HG03064 (cell line): ENCODE measurements at regions not wholly inside any gene's neighbourhood (a gene's known extent, or its start where the extent isn't known, plus 50 kb on each side); places are given as distances from the start of the nearest gene placed in this dataset.
"Not testable (repeated sequence)": the region's sequence is repeated elsewhere in the genome, so short reads cannot be mapped to it uniquely, and the experiment has no call there.

ENCODE experiments used
- ATAC-seq: cut with Tn5 transposase; IDR thresholded peaks from one replicate; pipeline ENCODE4 v1.9.1; 2021; ENCODE audit warnings: low read depth; ENCODE audit not compliant: unreplicated experiment

GRCh38 chr6:166809721-166810120 is 146.6 kb downstream of the RNASET2 start:
- ATAC-seq: no peak

DNA sequence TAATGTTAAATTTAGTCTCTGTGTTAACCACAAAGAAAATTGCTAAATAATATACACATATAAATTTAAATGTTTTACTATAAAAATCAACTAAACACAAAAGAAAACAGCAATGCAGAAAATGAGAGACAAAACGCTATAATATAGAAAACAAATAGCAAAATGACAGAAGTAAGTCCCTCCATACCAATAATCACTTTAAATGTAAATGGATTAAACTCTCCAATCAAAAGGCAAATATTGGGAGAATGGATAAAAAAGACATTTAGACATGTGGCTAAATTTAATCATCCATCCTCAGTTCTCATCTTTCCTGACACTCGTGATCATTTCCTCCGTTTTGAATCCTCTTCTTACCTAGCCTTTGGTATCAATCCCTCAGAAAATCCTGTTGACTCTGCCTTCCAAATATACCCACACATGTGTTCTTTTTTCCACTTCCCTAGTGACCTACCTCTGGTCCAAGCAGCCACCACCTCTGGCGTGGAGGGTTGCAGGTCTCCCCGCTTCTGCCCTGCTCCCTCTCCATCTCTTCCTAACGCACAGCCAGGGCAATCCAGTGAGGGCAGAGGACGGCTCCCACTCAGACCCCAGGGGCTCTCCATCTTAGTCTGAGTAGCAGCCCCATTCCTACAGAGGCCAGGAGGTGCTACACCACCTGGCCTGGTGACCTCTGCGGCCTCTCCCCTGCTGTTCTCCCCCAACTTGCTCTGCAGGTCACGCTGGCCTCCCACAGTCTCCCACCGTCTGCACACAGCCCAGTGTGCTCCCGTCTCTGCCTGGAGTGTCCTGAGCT is 149.2 kb downstream of the RNASET2 start:
- ATAC-seq: no peak

GRCh38 chr6:166806217-166806838 is 150.0 kb downstream of the RNASET2 start:
- no peak for ATAC-seq

- no peak for ATAC-seq
Observed at GRCh38 chr6:166803471-166803870, 152.9 kb downstream of the RNASET2 start.

DNA sequence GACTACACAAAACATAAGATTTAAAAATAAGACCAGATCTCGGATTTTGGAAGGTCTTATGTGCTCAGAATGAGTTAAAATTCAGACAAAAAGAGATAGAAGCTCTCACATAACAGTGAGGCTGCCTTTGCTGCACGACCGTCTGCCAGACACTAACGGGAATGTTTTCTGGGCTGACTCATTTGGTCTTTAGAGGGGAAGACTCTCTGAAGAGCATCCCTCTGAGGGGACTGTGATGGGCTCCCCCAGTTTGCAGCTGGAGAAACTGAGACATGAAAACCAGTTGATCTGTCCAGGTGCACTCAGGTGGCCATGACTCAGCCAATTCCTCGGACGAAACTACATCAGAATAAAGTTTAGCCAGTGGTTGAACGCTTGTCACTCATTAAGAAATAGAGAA is 153.9 kb downstream of the RNASET2 start:
- ATAC-seq: no peak

DNA sequence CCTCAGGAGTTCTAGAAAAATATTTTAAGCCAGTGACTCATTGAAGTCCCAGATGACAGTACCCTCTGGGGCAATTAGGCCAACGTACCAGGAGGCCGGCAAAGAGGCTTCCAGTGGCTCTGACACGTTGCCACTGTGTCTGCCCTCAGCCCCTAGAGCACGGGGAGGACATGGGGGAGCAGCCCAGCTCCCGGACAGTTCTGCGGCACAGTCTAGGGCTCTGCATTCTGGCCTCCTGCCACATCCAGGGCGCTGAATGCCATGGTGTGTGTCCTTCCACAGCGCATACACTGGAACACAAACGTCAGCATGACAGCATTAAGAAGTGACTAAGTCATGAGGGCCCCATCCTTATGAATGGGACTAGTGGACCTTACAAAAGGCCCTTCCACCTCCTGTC is 156.2 kb downstream of the RNASET2 start:
- no peak for ATAC-seq

DNA sequence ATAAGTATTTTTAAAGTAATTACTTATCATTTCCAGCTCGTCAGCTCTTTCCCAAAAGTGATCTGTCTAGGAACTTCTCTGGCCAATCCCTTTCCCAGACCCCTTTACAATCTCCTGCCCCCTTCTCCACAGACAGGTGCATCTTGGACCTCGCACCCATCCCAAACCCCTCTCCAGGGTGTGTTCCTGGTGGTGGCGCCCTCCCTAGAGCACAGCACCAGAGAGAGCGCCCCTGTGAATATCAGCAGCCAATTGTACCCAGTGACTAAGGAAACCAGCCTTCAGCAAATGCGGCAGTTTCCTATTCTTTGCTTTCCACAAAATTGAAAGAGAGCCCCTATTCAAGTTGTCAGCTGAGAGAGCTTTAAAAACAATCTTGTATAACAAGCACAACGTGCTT is 157.7 kb downstream of the RNASET2 start:
- ATAC-seq: no peak

DNA sequence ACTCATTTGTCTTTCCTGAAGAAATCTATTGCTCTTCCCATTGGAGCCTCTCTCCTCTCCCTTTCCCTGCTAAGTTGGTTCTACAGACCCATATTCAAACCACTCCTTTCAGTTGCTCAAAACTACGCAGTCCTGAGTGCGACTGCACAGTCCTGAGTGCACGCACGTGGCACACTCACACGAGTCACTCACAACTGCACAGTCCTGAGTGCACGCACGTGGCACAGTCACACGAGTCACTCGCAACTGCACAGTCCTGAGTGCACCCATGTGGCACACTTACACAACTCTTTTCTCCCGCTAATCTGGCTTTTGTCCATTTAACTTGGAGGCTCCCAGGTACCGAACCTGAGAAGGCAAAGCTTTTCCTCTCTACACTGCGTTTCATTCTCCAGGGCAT is 159.7 kb downstream of the RNASET2 start:
- ATAC-seq: no peak

- no peak for ATAC-seq
Observed at GRCh38 chr6:166795879-166796278, 160.5 kb downstream of the RNASET2 start.

DNA sequence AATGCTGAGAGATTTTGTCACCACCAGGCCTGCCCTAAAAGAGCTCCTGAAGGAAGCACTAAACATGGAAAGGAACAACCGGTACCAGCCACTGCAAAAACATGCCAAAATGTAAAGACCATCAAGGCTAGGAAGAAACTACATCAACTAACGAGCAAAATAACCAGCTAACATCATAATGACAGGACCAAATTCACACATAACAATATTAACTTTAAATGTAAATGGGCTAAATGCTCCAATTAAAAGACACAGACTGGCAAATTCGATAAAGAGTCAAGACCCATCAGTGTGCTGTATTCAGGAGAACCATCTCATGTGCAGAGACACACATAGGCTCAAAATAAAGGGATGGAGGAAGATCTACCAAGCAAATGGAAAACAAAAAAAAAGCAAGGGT is 163.8 kb upstream of the RPS6KA2 start:
- ATAC-seq: not testable (repeated sequence)

- not testable (repeated sequence) for ATAC-seq
Observed at GRCh38 chr6:166788846-166789529, 161.9 kb upstream of the RPS6KA2 start.

DNA sequence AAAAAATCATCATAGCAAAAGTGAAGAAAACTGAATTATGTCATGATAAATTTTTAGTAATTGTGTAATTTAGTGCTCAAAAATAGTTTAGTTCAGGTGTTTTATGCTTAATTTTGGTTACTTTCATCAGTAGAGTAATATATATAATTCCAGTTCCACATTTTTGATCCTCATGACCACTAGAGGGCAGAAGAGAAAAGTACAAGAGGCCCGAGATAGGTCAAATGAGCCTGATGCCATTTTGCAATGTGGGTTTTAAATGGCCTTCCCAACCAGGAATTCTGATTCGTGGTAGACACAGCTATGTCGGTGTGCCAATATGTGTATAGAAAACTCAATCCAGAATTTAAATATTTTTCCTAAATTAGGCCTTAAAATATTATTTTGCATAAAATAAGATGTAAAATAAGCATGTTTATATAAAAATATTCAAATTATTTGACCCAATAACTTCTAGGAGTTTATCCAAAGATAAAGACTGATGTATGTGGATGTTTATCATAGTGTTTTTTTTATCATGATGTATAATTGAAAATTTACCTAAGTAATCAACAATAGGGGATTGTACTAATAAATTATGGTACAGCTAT is 159.7 kb upstream of the RPS6KA2 start:
- ATAC-seq: no peak

- ATAC-seq: no peak
Observed at GRCh38 chr6:166785131-166785530, 158.1 kb upstream of the RPS6KA2 start.

DNA sequence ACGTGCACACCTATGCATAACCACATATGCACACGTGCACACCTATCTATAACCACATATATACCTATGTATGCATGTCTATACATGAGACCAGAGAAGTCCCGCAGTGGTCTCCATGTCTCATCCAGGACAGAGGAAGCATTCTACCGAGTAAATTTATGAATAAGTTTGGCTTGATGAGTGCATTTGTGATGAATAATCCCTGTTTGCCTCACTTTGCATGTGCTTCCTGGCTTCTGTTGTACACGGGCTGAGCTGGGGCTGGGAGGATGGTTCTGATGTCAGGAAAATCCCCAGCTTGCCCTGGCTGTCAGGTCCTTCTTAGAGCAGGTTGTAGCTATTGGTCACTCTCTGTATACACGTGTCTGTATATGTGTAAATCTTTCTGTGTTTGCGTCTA is 157.6 kb upstream of the RPS6KA2 start:
- ATAC-seq: no peak

- ATAC-seq: no peak
Observed at GRCh38 chr6:166782520-166782919, 155.5 kb upstream of the RPS6KA2 start.

DNA sequence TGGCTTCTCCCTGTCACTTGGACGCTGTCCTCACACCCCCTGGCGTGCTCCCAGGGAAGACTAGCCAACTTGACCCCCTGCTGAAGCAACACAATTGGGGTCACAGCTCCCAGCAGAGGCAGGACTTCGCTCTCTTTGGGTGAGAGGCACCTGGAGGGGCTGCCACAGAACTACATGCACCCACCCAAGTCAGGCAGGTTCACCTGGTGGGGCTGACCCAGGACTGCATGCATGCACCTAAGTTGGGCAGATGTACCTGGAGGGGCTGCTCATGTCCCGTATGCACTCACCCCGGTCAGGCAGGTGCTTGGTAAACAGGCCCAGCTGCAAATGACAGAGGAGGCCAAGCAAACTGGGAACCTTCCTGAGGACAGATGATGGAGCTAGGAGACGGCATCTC is 154.3 kb upstream of the RPS6KA2 start:
- ATAC-seq: no peak

DNA sequence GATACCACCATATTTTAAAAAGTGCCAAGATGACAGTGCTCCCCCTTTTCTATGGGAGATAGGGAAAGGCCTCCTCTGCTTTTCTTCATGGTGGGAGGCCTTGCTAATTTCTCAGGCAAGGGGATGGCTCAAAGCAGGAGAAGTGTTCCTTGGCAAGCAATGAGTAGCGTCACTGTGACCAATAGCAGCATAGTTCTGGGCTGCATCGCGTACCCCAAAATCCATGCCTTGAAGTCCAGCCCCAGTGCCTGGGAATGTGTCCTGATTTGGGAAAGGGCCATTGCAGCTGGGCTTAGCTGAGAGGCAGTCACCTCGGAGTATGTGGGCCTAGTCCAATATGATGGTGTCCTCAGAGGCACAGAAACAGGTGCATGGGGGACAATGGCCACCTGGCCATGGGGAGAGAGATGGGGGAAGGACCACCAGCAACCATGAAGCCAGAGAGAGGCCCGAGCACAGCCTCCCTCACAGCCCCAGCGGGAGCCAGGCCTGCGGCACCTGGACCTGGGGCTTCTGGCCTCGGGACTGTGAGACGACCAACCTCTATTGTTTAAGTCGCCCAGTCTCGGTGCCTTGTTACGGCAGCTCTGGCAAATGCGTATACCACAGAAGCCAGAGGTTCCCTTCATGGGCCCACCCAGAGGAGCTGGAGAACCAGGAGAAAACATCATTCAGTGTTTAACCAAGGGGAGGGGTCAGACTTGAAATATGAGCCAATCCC is 153.1 kb upstream of the RPS6KA2 start:
- ATAC-seq: no peak

DNA sequence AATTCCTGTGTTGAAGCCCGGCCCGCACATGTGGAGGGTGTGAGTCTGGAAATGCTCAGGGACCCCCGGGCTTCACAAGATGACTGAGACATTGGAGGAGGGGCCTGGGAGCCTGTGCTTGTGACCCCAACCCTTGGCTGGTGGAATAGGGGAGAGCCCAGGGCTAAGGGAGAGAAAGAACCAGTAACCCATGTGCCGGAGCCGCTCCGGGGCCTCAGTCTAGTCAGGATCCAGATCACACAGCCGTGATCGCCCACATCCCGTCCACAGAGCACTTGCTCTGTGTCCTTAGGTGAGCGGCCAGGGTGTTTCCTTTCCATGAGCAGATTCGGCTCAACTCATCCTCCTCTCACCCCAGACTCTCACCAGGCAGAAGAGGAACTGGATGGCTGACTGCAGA is 152.3 kb upstream of the RPS6KA2 start:
- ATAC-seq: no peak

- ATAC-seq: no peak
Observed at GRCh38 chr6:166778776-166779175, 151.7 kb upstream of the RPS6KA2 start.

DNA sequence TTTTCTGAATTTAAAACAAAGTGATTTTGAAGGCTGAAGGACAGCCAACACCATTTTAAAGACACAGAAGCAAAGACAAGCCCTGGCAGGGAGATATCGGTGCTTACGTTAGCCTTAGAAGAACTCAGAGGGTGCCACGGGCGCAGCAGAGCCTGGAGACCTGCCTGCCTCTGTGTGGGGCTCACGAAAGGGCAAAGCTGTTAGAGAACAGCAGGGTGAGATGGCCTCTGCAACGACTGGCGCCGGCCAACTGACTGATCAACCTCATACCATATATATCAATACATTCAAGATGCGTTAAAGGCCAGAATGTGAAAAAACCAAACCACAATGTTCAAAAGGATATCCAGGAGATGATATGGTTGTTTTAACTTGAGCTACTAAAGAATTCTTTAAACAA is 151.0 kb upstream of the RPS6KA2 start:
- ATAC-seq: no peak
